ENCODE measurements at regions not wholly inside any gene's neighbourhood (a gene's known extent, or its start where the extent isn't known, plus 50 kb on each side); places are given as distances from the start of the nearest gene placed in this dataset.
"Not testable (repeated sequence)": the region's sequence is repeated elsewhere in the genome, so short reads cannot be mapped to it uniquely, and the experiment has no call there.

DNA sequence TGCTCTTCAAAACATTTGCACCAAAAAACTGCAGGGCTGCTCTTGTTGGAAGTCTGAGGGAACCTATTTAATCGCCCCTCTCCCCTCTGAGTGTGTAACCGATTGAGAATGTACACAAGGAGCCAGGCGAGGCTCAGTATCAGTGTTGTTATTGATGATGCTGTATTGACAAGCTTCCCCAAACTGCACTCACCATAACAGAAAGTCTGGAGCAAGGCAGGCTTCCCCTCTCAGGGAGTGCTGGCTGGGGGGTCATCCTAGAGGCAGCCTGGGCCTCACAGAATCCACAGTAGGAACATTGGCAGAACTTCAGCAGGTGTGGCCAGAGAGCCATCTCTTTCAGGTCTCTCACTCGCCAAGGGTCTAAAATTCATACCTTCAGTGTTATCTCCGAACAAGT is 58.1 kb upstream of the TUNAR start:
- DNase-seq: no peak

DNA sequence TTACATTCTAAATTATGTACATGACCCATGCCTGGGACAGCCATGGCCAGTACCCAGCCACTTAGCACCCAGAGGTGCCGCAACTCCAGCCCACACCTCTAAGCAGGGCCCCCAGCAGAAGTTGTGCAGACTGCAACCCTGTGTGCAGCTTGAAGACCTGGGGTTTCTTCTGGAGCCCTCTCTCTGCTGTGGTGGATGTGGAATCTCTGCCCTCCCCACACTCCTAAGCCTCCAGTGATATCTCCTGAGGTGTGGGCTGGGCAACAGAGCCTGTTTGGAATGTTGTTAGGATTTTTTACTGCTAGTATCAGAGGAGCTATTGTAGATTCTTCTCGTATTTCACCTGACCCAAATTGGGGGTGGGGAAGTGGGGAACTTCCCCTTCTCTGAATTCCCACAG is 59.4 kb upstream of the TUNAR start:
- DNase-seq: no peak

DNA sequence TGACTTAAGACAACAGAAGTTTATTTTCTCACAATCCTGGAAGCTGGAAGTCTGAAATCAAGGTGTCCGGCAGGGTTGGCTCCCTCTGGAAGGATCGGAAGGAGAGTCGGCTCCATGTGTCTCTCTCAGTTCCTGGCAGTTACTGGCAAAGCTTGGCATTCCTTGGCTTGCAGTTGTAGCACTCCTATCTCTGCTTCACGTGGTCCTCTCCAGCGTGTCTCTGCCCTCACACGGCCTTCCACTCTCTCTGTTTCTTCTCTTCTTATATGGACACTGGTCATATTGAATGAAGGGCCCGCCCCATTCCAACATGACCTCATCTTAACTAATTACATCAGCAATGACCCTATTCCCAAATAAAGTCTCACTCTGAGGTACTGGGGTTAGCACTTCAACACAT is 60.1 kb upstream of the TUNAR start:
- no peak for DNase-seq

DNA sequence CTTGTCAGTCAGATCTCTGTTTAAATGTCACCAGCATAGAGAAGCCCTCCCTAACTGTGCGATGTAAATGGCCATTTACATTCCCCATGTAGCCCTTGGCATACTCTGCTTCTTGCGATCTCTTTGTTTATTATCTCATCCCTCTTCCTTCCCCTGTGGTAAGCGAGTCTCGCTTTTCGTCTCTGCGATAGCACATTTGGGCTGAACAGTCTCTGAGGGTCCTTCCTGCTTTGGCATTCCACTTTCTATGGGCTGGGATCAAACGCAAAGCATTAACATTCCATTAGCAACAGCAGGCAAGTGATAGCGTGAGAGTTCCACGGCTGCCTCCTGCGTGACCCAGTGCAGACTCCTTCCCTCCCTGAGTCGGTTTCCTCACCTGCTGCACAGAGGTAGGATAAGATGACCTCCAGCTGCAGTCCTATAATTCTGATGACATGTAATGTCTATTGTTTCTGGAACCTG is 61.4 kb upstream of the TUNAR start:
- no peak for DNase-seq

DNA sequence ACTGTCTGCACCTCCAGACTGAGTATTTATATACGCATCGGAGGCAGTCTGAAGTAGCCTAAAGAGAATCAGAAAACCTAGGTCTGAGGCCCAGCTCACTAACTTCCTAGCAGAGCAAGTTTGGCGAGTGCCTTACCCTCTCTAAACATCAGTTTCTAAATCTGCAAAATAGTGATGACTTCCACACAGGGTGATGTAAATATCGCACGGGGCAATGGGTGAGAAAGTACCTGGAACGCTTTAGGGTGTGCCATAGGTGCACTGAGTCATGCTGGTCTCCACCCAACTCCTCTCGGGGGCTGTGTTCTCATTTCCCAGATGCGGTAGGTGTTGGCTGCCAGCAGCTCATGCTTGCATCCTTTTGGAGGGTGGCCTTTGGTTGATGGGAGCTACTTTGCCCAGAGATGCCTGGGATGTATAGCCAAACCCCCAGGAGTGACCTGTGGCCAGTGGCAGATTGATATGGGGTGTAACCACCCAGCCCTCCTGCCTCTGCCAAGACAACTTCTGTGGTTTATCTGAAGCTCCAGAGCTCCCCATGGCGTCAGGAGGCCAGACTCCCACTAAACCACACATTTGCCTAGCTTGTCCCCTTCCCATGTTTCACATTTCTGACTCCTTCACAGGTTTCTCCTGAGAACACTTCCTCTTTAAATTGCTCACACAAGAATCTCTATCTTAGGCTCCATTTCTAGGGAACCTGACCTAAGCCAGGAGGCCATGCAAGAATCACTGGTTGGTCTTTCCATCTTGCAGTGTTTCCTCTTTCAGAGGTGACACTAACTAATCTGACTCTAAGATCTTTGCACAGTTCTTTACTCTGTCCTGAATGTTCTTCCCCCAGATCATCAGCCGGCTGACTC is 62.0 kb upstream of the TUNAR start:
- DNase-seq: no peak

DNA sequence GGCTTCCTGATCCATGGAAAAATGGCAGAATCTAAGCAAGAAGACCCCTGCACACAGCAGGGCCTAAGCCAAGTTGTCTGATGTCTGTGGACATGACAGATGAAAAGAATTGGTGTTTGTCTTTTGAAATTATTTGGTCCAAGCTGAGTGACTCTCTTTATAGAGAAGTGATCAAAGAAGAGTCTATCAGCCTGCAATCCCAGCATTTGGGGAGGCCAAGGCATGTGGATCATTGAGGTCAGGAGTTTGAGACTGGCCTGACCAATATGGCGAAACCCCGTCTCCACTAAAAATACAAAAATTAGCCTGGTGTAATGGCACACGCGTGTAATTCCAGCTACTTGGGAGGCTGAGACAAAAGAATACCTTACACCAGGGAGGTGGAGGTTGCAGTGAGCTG is 64.8 kb upstream of the TUNAR start:
- no peak for DNase-seq

DNA sequence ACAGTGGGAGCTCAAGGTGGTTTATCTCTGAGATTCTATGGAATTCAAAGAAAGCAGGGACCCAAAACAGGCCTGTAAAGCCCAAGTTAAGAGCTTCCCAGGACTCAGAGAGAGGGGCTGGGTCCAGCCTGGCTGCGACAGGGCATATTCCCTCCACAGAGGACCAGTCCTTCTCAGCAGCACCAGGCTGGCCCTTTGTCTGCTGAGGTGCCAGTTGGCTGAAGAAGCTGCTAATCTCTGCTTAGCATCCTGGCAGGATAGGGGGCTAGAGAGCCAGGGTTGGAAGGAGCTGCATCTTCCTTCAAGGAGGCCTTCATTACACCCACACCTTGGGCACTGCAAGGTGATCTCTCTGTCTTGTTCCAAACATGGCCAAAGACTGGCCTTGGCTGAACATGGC is 68.3 kb upstream of the TUNAR start:
- no peak for DNase-seq

DNA sequence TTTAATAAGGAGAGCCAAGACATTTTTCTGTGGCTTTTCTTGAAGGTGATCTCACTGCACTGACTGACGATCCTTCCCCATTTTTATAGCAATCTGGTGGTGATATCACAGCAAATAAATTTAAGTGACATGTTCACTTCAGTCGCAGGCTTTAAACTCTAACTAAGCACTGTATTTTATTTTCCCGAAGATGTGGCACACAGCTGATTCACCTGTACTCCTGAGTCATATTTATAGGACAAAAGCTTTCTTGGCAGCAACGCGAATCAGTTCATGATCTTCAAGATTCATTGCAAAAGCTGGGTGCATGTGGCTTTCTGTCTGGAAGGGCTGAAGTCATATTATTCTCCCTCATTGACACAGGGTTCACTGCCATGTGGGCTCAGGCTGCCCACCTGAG is 79.8 kb upstream of the TUNAR start:
- no peak for DNase-seq

DNA sequence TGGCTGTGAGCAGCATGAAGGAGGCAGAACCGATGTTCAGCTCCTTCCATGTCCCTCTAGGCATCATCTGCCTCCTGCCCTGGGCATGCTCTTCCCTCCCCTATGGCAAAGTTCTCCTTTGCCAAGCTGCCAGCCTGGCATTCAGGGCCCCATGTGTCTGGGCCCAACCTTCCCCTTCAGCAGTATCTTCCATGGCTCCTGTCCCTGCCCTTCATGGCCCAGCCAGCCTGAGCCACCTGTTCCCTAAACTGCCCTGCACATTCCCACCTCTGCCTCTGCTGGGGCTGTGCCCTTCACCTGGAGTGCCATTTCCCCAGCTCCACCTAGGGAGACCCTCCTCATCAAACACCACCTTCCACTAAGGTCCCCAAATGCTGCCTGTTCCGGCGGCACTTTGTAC is 74.0 kb upstream of the TCL1A start:
- DNase-seq: no peak

DNA sequence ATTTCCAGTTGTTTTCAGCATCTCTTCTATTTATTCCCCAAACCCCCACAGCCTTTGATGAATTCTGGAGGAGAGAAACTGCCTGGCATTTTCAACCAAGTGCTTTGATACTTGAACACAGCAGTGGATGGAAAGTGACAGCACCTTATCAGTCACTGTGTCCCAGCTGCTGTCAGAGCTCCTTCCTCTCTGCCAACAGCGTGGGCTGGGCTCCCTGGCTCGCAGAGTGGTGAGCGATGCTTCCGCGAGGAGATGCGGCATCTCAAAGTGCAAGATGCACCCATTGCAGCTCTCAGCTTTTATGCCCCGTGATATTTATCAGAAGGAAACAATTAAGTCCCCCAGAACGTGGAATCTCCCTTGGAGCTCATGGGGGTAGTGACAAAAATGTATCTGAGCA is 72.6 kb upstream of the TCL1A start:
- no peak for DNase-seq

DNA sequence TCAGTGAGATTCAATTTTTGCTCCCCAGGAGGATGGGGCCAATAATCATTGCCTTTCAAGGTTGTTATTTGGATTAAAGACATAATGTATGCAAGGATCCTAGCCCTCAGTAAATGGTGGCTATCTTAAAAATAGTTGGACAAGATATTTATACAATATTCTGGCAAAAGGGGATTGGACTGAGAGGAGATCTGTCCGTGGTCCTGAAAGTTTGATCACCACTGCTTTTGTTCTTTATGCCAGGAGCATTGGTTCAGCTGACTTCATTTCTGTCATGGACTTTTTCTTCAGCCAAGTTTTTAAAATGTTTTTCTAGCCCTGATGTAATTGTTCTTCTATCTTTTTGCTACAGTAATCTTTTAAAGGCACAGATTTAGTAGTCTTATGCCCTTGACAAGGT is 70.2 kb upstream of the TCL1A start:
- no peak for DNase-seq

DNA sequence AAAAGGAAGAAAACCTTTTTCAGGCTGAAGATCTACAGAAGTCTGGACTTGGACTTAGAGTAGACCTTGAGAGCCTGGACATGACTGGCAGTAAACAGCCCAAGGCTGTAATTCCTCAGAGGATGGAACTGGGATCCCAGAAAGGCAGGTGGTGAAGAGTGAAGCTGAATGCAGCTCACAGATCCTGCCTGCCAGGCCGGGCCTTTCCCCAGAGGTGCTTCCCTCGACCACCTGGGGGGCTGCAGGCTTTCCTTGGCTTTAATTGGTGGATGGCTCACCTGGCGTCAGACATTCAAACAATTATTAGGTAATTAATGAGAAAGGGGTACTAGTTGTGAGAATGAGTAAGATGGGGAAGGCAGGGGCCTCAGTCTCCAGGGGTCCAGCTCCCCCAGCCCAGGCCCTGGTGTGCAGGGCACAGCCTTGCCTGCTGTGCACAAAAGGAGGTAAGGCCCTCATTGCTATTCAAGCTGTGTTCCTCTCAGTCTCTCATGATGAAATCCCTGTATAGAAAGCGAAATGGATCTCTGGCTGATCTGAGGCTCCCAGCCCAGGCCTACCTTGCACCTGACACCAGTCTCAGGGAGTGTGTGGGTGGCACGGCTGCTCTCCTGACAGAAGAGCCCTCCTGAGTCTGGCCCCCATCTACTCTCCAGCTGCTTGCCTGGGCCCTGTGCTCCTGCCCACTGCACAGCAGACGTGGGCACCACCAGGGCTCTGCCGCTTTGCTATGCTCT is 63.0 kb upstream of the TCL1A start:
- no peak for DNase-seq

DNA sequence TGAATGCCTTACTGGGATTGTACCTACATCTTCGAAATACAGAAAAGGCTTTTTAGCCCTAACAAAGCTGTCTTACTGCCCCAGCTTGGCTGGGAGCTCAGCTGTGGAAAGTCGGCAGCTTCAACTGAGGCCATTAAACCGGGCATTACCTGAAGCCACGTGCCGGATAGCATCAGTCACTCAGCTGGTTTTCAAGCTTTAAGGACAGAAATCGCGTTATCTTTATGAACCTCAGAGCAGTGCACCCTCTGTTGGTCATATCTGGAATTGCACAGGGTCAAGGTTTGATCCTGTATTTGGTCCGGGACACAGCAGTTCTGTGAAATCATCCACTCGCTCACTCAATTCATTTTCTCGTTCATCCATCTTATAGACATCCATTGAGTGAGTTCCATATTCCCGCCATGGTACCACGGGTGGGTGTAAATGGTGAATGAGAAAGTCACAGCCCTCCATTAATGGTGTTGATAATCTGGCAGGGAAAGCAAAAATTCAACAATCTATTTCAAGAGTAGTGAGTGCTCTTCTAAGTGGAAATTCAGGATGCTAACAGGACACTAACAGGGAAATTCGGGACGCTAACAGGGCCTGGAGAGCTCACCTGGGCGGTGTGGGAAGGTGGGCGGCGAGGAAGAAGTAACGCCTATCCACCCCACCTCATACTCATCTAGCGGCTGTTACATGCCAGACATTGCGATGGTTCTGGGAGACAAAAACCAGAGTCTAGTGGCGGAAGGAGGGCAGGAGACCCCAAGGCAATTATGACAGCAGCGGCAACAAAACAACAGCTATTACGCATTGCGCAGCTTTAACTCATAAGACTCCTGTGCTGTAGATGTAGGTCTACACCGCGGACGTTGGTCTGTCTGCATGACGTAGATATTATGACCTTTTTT is 60.6 kb upstream of the TCL1A start:
- peak; percentile 23 to 54 for DNase-seq

DNA sequence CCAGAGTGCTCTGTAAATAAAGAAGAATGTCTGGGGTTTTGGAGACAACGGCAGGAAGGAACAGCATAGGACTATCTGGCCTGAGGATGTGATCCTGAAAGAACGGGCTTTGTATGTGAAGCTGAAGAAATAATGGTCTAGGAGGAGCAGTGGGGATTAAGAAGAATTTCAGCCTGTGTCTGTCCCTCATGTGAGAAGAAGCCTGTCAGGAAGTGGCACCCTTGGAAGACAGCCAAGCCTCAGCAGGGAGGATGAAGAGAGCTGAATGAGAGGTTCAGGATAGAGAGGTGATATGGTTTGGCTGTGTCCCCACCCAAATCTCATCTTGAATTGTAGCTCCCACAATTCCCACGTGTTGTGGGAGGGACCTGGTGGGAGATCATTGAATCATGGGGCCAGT is 56.9 kb upstream of the TCL1A start:
- no peak for DNase-seq

DNA sequence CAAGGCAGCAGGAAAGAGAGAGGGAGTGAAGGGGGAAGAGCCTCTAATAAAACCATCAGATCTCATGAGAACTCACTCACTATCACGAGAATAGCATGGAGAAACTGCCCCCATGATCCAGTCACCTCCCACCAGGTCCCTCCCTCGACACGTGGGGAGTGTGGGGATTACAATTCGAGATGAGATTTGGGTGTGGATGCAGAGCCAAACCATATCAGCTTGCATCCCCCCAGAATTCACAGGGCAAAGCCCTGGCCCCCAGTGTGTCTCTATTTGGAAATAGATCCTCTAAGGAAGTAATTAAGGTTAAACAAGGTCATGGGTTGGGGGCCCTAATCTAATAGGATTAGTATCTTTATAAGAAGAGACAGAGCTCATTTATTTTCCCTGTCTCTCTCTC is 56.1 kb upstream of the TCL1A start:
- no peak for DNase-seq

DNA sequence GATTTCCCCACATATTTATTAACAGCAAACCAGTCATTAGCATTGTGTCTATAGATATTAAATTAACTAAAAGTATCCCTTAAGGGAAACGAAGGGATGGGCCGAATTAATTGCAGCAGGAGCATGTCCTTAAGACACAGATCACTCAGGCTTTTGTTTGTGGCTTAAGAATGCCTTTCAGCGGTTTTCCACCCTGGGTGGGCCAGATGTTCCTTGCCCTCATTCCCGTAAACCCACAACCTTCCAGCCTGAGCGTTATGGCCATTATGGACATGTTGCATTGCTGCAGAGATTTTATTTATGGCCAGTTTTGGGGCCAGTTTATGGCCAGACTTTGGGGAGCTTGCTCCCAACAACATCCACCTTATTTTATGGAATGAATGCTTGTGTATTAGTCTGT is 55.5 kb upstream of the TCL1A start:
- DNase-seq: not testable (repeated sequence)

DNA sequence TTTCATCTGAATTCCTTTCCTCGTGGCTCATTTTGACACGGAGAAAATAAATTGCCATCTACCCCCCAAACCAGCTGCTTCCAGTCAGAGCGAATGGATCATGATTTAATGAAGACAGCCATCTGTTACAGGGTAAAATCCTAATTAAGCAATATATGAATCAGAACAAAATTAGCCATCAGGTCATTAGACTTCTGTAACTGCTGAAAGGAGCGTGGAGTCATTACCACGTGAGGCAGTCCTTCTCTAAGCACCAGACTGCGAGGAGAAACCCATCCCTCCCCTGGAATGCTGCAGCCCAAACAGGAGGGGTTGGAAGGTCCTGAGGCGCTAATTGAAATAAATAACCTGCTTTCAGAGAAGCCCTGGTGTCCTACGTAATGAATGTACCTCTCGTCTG is 51.1 kb upstream of the TCL1A start:
- no peak for DNase-seq

DNA sequence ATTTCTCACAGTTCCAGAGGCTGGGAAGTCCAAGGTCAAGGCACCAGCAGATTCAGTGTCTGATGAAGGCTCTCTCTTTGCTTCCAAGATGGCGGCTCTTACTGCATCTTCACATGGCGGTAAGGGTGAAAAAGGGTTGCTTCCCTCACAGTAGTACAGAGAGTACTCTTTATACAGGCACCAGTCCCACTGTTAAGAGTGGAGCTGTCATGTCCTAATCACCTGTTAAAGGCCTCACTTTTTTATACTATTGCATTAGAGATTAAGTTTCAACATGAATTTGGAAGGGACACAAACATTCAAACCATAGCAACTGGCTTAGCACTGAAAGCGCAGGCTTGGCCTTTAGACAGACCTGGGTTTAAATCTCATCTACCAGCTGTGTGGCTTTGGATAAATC is 50.0 kb upstream of the TCL1A start:
- no peak for DNase-seq
